ENCODE measurements at regions not wholly inside any gene's neighbourhood (a gene's known extent, or its start where the extent isn't known, plus 50 kb on each side); places are given as distances from the start of the nearest gene placed in this dataset.

DNA sequence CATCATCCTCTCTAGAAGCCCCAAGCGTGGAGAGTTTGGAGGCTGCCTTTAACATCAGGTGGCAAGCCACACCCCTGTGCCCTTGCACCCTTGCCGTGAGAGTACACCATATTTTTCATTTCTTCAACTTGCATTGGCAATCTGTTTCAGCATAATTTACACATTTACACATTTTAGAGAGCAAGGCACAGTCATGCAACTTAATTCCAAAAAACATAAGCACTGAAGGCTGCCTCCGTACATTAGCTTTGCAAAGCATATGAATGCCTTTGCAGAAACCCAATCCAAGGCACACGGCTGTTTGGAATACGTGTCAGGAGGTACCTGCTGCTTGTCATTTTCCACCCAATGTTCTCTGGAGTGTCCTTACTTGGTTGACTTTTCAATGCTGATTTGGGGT, 833.1 kb downstream of the VRK1 start:
- no peak for DNase-seq (ENCODE audit: low read depth in 1 of 2, low spot score in 1 of 2)
- TF ChIP-seq, protein P1, sequence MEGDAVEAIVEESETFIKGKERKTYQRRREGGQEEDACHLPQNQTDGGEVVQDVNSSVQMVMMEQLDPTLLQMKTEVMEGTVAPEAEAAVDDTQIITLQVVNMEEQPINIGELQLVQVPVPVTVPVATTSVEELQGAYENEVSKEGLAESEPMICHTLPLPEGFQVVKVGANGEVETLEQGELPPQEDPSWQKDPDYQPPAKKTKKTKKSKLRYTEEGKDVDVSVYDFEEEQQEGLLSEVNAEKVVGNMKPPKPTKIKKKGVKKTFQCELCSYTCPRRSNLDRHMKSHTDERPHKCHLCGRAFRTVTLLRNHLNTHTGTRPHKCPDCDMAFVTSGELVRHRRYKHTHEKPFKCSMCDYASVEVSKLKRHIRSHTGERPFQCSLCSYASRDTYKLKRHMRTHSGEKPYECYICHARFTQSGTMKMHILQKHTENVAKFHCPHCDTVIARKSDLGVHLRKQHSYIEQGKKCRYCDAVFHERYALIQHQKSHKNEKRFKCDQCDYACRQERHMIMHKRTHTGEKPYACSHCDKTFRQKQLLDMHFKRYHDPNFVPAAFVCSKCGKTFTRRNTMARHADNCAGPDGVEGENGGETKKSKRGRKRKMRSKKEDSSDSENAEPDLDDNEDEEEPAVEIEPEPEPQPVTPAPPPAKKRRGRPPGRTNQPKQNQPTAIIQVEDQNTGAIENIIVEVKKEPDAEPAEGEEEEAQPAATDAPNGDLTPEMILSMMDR (IDR thresholded peaks at IDR 0.05; ENCODE audit: insufficient read depth, low read length): no peak
- TF ChIP-seq, protein P2, sequence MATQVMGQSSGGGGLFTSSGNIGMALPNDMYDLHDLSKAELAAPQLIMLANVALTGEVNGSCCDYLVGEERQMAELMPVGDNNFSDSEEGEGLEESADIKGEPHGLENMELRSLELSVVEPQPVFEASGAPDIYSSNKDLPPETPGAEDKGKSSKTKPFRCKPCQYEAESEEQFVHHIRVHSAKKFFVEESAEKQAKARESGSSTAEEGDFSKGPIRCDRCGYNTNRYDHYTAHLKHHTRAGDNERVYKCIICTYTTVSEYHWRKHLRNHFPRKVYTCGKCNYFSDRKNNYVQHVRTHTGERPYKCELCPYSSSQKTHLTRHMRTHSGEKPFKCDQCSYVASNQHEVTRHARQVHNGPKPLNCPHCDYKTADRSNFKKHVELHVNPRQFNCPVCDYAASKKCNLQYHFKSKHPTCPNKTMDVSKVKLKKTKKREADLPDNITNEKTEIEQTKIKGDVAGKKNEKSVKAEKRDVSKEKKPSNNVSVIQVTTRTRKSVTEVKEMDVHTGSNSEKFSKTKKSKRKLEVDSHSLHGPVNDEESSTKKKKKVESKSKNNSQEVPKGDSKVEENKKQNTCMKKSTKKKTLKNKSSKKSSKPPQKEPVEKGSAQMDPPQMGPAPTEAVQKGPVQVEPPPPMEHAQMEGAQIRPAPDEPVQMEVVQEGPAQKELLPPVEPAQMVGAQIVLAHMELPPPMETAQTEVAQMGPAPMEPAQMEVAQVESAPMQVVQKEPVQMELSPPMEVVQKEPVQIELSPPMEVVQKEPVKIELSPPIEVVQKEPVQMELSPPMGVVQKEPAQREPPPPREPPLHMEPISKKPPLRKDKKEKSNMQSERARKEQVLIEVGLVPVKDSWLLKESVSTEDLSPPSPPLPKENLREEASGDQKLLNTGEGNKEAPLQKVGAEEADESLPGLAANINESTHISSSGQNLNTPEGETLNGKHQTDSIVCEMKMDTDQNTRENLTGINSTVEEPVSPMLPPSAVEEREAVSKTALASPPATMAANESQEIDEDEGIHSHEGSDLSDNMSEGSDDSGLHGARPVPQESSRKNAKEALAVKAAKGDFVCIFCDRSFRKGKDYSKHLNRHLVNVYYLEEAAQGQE (IDR thresholded peaks at IDR 0.05; ENCODE audit: insufficient replicate concordance, low read depth): no peak
- H3K27me3 ChIP-seq (ENCODE audit: insufficient read depth, poor library complexity, severe bottlenecking): peaks cover 3% of the 10 kb centered on the region
- H3K27ac ChIP-seq (replicated peaks): no peak overlapping the region
- no peak overlapping the region for H3K4me3 ChIP-seq (replicated peaks; ENCODE audit: insufficient read depth, low read length)

DNA sequence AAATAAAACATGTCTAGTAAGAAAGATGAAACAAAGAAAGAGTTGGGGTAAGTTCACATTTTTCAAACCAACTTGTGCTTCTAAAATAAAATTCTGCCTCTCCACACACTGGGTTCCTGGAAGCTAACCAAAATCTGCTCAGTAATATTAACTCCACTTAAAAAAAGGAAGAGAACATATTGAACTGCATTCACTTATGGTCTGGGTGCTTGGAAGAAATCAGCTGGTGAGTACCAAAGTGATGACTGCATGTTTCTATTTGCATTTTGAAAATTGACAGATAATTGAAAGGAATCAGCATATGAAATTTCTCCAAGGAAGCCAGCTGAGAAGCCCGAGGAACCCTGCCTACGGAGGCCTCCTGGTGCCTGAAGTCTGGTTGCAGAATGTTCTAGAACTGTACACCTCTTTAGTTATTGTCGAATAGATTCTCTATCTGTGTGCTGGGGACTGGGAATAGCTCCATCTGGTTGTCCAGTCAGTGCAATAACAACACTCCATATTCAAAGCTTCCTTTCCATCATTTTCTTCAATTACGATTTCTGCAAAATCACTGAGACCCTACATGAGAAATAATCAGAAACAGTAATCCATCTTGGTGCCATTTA, 836.1 kb downstream of the VRK1 start:
- no peak for DNase-seq (ENCODE audit: low read depth in 1 of 2, low spot score in 1 of 2)
- Histone ChIP-seq H3K4me3 (replicated peaks; ENCODE audit: insufficient read depth, low read length) (no peak overlapping the region), H3K27me3 (ENCODE audit: insufficient read depth, poor library complexity, severe bottlenecking) (peaks cover 3% of the 10 kb centered on the region), H3K27ac (replicated peaks) (no peak overlapping the region)
- TF ChIP-seq, protein P1 (IDR thresholded peaks at IDR 0.05; ENCODE audit: insufficient read depth, low read length): no peak
- no peak for TF ChIP-seq SPI1 (IDR thresholded peaks at IDR 0.05; ENCODE audit: borderline replicate concordance, low read depth)
- no peak for TF ChIP-seq POLR2AphosphoS5 (IDR thresholded peaks at IDR 0.05; ENCODE audit: low read depth)
- TF ChIP-seq, protein P2 (IDR thresholded peaks at IDR 0.05; ENCODE audit: insufficient replicate concordance, low read depth): no peak
- no peak for TF ChIP-seq GABPA (IDR thresholded peaks at IDR 0.05; ENCODE audit: low read depth)

DNA sequence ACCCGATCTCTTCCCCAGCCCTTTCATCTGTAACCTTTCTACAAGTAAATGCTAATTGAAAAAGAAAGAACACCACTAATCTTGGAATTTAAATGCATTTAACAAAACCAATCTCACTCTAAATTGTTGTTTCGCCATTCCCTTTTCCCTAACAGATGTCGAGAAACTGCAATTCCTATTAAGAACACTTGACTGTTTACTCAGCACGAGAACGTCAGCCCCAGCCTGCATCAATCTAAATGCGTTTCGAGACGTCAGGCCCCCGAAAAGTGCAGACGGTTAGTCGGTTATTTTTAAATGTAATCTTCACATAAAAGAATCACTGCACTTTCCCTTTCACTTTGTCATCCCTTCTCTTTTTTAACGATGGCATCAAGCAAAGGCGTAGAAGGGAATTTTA, 837.6 kb downstream of the VRK1 start:
- H3K27ac ChIP-seq (replicated peaks): no peak overlapping the region
- TF ChIP-seq, protein P2 (IDR thresholded peaks at IDR 0.05; ENCODE audit: insufficient replicate concordance, low read depth): no peak
- TF ChIP-seq, protein P1 (IDR thresholded peaks at IDR 0.05; ENCODE audit: insufficient read depth, low read length): no peak
- TF ChIP-seq GABPA (IDR thresholded peaks at IDR 0.05; ENCODE audit: low read depth): no peak
- no peak for TF ChIP-seq POLR2AphosphoS5 (IDR thresholded peaks at IDR 0.05; ENCODE audit: low read depth)
- no peak for TF ChIP-seq SPI1 (IDR thresholded peaks at IDR 0.05; ENCODE audit: borderline replicate concordance, low read depth)
- DNase-seq (ENCODE audit: low read depth in 1 of 2, low spot score in 1 of 2): no peak
- peaks cover 3% of the 10 kb centered on the region for H3K27me3 ChIP-seq (ENCODE audit: insufficient read depth, poor library complexity, severe bottlenecking)
- no peak overlapping the region for H3K4me3 ChIP-seq (replicated peaks; ENCODE audit: insufficient read depth, low read length)
